Motor neuron (in vitro differentiated cells): ENCODE measurements at regions not wholly inside any gene's neighbourhood (a gene's known extent, or its start where the extent isn't known, plus 50 kb on each side); places are given as distances from the start of the nearest gene placed in this dataset.

ENCODE experiments used
- ATAC-seq, 8 experiments: fragments of 200-7000 bp; cut with Tn5 transposase; replicated peaks in 6 of 8; 2 replicates each; pipeline ENCODE4 v1.8.0; 2021; ENCODE audit warnings: mild to moderate bottlenecking in 8 of 8, moderate library complexity in 8 of 8
- H3K27ac ChIP-seq, 2 donors: fragments of 250-450 bp; sonication (Bioruptor Pico); 2 replicates each; pipeline ENCODE4 v1.9.0; 2021; ENCODE audit warnings: antibody characterized with exemption in 2 of 2, mild to moderate bottlenecking in 2 of 2, moderate library complexity in 1 of 2
- H3K4me1 ChIP-seq, 2 donors: fragments of 250-450 bp; sonication (Bioruptor Pico); replicated peaks in 1 of 2; 2 replicates each; pipeline ENCODE4 v1.6.1; 2021; ENCODE audit warnings: antibody characterized with exemption in 2 of 2, mild to moderate bottlenecking in 2 of 2, moderate library complexity in 1 of 2
- H3K4me3 ChIP-seq, 5 donors: fragments of 250-450 bp; sonication (Bioruptor Pico); 2 replicates each; pipeline ENCODE4 v1.9.0; 2021; ENCODE audit warnings: antibody characterized with exemption in 5 of 5, mild to moderate bottlenecking in 5 of 5, moderate library complexity in 4 of 5
- WGBS, 10 experiments: fragments of 450-650 bp; shearing (Covaris generic); methylation state at CpG; one replicate each; pipeline ENCODE4 v1.0.0; 2022; 5-methylcytosine and 5-hydroxymethylcytosine counted together
- in situ Hi-C, 9 experiments: fragments of 400-800 bp; cut with MboI; loops; one replicate each; pipeline ENCODE4 v1.15.0; 2021; ENCODE audit warnings: low sequenced_read_pairs in 9 of 9, low pct_unique_long_range_greater_than_20kb in 2 of 9; ENCODE audit not compliant: unreplicated experiment in 9 of 9

DNA sequence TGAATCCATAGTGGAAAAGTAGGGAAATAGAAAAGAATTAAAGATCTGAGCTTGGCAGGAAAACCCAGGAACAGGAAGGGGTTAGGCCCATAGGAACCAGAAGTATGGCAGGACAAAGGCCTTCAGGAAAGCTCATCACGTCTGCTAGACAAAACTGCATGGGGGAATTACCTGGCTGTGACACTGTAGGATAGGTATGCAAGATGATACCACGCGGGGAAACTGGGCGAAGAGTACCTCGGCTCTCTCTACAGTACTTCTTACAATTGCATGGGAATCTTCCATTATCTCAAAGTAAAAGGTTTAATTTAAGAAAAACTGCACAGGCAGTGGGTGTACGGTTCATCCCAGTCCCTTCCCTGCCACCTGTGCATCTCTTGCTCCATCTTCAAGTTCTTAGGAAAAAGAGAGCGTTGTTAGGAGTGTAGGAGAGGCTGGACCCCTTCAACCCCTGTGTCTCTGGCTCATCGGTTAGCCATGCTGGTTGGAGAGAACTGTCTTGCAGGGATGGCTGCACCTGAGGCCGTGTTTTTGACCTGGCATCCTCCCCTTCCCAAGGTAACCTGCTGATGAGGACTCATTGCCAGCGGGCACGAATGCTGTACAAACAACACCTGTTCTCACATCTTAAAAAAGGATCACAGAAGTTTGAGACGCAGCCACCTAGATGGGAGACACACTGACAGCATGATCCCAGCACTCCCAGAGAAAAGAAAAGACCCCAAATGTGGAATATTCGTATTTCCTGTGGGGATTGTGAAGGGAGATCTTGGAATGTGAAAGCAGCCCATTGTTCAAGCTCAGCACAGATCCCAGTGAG lies 120.5 kb upstream of the COPS8 start:
- H3K27ac ChIP-seq, result no peak overlapping the region
- H3K4me3 ChIP-seq, result no peak overlapping the region
- 70 to 100% (median 92%) methylated on average over 1 to 12 of the region's 13 CpGs for WGBS, 10 experiments
- H3K4me1 ChIP-seq, result peaks cover 13 to 22% of the 10 kb centered on the region in 2 donors
- in situ Hi-C loops, result no loop called here
- no peak for ATAC-seq

- in situ Hi-C loops, result no loop called here
- Histone ChIP-seq H3K27ac (no peak overlapping the region), H3K4me3 (no peak overlapping the region), H3K4me1 (peaks cover 13 to 25% of the 10 kb centered on the region in 2 donors)
- no peak for ATAC-seq
- WGBS, 10 experiments, result 10 to 100% (median 60%) methylated on average over 1 of the region's 1 CpG; no CpG with 5 or more reads in 3 of the 10 experiments
These were observed 119.9 kb upstream of the COPS8 start for GRCh38 chr2:236965841-236966096.

GRCh38 chr2:236967499-236967783 lies 118.2 kb upstream of the COPS8 start:
- in situ Hi-C loops, result no loop called here
- WGBS, 10 experiments, result 40 to 100% (median 88%) methylated on average over 1 to 3 of the region's 4 CpGs; no CpG with 5 or more reads in 7 of the 10 experiments
- Histone ChIP-seq H3K4me1 (peaks cover 30 to 39% of the 10 kb centered on the region in 2 donors), H3K27ac (no peak overlapping the region), H3K4me3 (no peak overlapping the region)
- no peak for ATAC-seq

DNA sequence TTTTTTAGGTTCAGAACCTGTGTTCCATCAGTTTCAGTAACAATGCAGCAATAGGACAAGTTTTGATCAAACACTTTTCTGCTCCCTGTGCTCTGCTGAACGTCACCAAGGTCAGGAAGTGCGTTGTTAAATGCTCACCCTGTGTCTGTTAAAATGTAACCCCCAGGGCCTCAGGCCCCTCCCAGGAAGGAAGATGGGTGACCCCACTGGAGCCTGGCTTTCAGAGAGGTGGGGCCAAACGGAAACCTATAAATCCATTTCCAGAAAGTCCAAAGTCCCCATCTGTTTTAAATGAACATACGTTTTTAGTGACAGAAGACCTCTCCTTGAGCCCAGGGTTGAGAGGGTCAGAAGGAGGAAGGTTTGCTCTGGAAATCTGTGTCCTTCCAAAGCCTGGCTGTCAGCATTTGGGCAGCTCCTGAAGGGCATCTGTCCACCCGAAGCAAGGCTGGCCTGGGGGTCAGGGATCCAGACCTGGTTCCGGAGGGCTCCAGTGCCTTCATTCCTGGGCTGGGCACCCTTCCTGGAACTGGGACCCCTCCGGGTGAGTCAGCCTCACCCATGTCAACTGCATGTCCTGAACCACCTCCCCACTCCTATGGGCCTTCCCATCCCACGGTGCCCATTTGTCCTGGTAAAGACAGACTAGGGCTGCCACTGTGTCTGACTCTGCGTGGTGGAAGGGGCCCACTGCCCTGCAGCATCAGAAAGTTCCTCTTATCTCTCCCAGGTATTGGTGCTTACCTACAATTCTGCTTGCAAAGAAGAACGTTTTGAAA lies 117.4 kb upstream of the COPS8 start:
- in situ Hi-C loops, result no loop called here
- 36 to 100% (median 79%) methylated on average over 1 to 6 of the region's 10 CpGs for WGBS, 10 experiments
- Histone ChIP-seq H3K4me1 (peaks cover 39 to 47% of the 10 kb centered on the region in 2 donors), H3K4me3 (no peak overlapping the region), H3K27ac (no peak overlapping the region)
- no peak for ATAC-seq

DNA sequence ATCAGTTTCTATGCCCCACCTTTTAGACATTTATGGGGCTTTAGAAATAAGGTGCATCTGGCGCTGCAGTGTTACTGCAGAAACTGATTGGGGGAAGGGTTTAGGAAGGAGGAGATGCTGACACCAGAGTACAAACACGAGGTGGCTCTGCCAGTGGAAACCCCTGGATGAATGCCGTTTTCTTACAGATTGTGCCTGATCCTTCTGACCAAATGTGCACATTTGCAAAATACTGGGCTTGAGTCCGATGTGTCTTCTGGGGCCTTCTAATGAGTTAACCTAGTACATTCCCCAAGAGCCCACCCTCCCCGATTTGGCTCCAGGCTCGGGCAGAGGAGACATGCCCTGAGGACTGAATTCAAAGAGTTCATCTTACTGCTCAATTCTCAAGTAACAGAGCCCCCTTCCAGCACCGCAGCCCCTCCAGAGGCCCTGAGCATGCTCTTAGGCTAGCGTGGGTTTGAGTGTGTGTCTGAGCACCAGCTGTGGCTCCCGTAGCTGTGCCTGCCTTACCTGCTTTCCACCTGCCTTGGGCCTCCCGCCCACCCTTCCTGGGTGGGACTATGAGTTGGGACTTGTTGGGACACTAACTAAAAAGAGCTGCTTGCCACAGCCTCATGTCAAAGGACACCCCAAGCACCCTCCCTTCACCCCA lies 116.7 kb upstream of the COPS8 start:
- no peak overlapping the region for H3K4me3 ChIP-seq
- ATAC-seq, result no peak
- in situ Hi-C loops, result no loop called here
- H3K4me1 ChIP-seq, result peaks cover 46 to 54% of the 10 kb centered on the region in 2 donors
- 77 to 100% (median 90%) methylated on average over 1 to 5 of the region's 10 CpGs; no CpG with 5 or more reads in 5 of the 10 experiments for WGBS, 10 experiments
- no peak overlapping the region for H3K27ac ChIP-seq

GRCh38 chr2:236969767-236970655 lies 115.7 kb upstream of the COPS8 start:
- peaks cover 48 to 55% of the 10 kb centered on the region in 2 donors for H3K4me1 ChIP-seq

DNA sequence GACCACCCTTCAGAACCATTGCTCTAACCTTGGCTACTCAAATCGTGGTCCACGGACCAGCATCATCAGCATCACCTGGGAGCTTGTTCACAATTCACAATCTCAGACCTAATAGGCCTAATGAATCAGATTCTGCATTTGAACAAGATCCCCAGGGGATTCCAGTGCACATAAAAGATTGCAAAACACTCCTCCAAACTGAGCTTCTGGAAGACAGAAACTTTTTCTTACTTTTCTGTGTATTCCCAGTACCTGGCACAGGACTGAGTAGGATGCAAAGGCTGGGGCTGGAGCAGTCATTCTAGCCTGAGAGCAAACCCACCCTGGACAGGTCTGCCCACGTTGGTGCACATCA lies 115.1 kb upstream of the COPS8 start:
- Histone ChIP-seq H3K4me1 (peaks cover 48 to 55% of the 10 kb centered on the region in 2 donors), H3K4me3 (no peak overlapping the region), H3K27ac (no peak overlapping the region)
- ATAC-seq, result no peak
- in situ Hi-C loops, result no loop called here
- 40 to 100% (median 100%) methylated on average over 1 to 2 of the region's 3 CpGs; no CpG with 5 or more reads in 5 of the 10 experiments for WGBS, 10 experiments

More at GRCh38 chr2:236969767-236970655, 115.7 kb upstream of the COPS8 start:
- ATAC-seq, result no peak
- Histone ChIP-seq H3K27ac (no peak overlapping the region), H3K4me3 (no peak overlapping the region)
- 87 to 100% (median 92%) methylated on average over 1 to 14 of the region's 17 CpGs; no CpG with 5 or more reads in 2 of the 10 experiments for WGBS, 10 experiments
- in situ Hi-C loops, result no loop called here

DNA sequence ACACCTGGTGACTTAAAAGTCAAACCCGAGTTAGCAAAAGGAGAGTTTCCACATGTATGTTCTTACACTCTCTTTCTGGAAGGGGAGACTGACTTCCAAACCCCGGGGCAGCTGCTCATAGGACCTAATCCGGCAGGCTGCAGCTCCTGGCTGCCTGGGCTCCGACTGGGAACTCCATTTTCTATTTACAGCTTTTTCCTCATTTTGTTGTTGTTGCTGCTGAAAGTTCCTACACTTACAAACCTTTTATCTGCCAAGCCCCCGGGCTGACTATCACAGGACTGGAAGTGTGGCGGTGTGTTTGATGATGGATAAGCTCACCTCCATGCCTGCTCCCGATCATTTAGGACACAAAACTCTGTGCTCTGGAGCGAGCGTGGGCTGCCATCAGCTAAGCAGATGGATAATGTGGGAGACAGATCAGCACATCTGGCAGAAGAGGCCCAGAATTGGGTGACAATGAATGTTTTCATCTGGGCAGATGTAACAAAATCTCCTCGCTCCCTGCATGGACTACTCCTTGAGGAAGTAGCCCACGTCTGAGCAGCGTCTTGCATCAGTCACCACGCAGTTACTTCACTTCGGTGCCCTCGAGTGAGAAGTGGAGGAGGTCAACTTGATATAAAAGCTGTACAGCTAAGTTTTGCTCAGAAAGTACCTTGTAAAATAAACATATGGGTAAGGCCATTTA lies 114.4 kb upstream of the COPS8 start:
- H3K4me1 ChIP-seq, result peaks cover 52 to 59% of the 10 kb centered on the region in 2 donors
- 20 to 100% (median 67%) methylated on average over 1 to 12 of the region's 15 CpGs; no CpG with 5 or more reads in 1 of the 10 experiments for WGBS, 10 experiments
- no peak for ATAC-seq
- in situ Hi-C loops, result no loop called here
- no peak overlapping the region for H3K27ac ChIP-seq
- H3K4me3 ChIP-seq, result no peak overlapping the region

- in situ Hi-C loops, result no loop called here
- no peak overlapping the region for H3K27ac ChIP-seq
- ATAC-seq, result no peak
- H3K4me1 ChIP-seq, result peaks cover 59 to 62% of the 10 kb centered on the region in 2 donors
- WGBS, 10 experiments, result 20 to 89% (median 70%) methylated on average over 1 to 14 of the region's 20 CpGs; no CpG with 5 or more reads in 3 of the 10 experiments
- no peak overlapping the region for H3K4me3 ChIP-seq
These were observed 113.7 kb upstream of the COPS8 start for GRCh38 chr2:236971919-236972381.

DNA sequence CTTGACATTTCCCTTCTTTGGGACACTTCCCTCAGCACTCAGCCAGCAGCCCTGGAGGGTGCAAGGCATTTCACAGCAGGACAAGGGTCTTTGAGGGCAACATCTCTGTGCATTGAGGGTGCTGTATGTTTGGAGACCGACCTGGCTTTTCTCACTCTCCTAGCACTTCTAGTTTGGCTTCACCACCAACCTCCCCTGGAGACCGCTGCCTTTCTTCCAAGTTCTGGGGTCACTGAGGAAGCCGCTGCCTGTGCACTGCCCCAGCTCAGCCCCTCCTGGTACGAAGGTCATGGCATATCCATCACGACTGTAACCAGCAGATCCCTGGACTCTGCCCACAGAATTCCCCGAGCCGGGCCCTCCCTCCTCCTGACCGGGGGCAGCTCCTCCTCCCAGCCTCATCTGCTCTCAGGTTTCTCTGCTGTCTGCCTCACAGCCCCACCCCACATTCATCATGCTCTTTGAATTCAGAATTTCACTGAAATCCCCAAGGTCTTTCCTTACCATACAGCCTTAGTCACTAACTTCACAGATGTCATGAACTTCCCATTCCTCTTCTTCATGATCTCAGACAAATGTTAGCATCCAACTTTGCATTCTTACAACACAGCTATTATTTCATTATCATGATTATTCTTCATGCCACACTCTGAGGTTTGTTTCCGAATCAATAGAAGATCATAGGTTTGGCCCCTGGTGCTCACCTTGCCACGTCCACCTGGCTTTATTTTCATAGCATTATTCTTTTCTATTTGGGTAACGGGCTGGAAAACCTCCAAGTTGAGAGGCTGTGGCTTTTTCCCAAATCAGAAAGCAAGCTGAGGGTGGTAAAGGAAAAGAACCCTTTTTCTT lies 113.0 kb upstream of the COPS8 start:
- H3K4me3 ChIP-seq, result no peak overlapping the region
- peak; percentile 60 to 93 (median 81) for ATAC-seq
- in situ Hi-C loops, result no loop called here

GRCh38 chr2:236973343-236973980 lies 112.2 kb upstream of the COPS8 start:
- ATAC-seq, result peak in 5 of 8 experiments; percentile 2 to 84 (median 57)
- in situ Hi-C loops, result no loop called here

More for the DNA sequence above, 113.0 kb upstream of the COPS8 start:
- 0 to 68% (median 42%) methylated on average over 2 to 6 of the region's 11 CpGs for WGBS, 10 experiments
- H3K4me1 ChIP-seq, result peaks cover 65 to 66% of the 10 kb centered on the region in 2 donors
- no peak overlapping the region for H3K27ac ChIP-seq

More at GRCh38 chr2:236973343-236973980, 112.2 kb upstream of the COPS8 start:
- no peak overlapping the region for H3K4me3 ChIP-seq
- no peak overlapping the region for H3K27ac ChIP-seq
- 0 to 100% (median 63%) methylated on average over 1 to 6 of the region's 7 CpGs for WGBS, 10 experiments
- H3K4me1 ChIP-seq, result peaks cover 65 to 68% of the 10 kb centered on the region in 2 donors
